BE2C (cell line): ENCODE measurements at regions not wholly inside any gene's neighbourhood (a gene's known extent, or its start where the extent isn't known, plus 50 kb on each side); places are given as distances from the start of the nearest gene placed in this dataset.

ENCODE experiments used
- DNase-seq: peaks from one replicate; pipeline ENCODE4 v3.0.0-alpha.2; 2020
- H3K27me3 ChIP-seq: fragments of 250-450 bp; sonication (Bioruptor Pico); 2 replicates; pipeline ENCODE4 v1.5.1; 2020; ENCODE audit warnings: mild to moderate bottlenecking
- H3K36me3 ChIP-seq: fragments of 250-450 bp; sonication (Bioruptor Pico); 2 replicates; pipeline ENCODE4 v1.5.1; 2020; ENCODE audit warnings: mild to moderate bottlenecking
- H3K4me1 ChIP-seq: fragments of 250-450 bp; sonication (Bioruptor Pico); 2 replicates; pipeline ENCODE4 v1.5.1; 2020
- H3K4me3 ChIP-seq: 2 replicates; pipeline ENCODE4 v1.5.1; 2011; ENCODE audit warnings: low read depth, low read length
- H3K9me3 ChIP-seq: fragments of 250-450 bp; sonication (Bioruptor Pico); 2 replicates; pipeline ENCODE4 v1.5.1; 2020
- TF ChIP-seq, protein P1 (sequence below): IDR thresholded peaks from 2 replicates; pipeline ENCODE4 v1.5.1; 2012; ENCODE audit warnings: mild to moderate bottlenecking, low read depth, low read length

DNA sequence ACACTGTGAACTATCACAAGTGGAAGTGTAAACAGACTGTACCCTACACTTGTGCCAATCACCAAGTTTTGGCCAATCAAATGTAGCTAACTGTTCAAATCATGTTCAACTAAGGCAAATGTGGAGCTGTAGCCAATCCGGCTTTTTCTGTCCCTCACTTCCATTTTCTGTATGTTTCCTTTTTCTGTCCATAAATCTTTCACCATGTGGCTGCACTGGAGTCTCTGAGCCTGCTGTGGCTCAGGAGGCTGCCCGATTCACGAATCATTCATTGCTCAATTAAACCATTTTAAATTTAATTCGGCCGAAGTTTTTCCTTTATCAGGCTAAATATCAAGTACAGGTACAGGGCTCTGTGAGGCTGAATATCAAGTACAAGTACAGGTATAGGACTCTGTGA lies 216.5 kb downstream of the RFC3 start:
- H3K9me3 ChIP-seq, result no peaks in the 10 kb centered on the region
- no peak for DNase-seq
- TF ChIP-seq, protein P1, sequence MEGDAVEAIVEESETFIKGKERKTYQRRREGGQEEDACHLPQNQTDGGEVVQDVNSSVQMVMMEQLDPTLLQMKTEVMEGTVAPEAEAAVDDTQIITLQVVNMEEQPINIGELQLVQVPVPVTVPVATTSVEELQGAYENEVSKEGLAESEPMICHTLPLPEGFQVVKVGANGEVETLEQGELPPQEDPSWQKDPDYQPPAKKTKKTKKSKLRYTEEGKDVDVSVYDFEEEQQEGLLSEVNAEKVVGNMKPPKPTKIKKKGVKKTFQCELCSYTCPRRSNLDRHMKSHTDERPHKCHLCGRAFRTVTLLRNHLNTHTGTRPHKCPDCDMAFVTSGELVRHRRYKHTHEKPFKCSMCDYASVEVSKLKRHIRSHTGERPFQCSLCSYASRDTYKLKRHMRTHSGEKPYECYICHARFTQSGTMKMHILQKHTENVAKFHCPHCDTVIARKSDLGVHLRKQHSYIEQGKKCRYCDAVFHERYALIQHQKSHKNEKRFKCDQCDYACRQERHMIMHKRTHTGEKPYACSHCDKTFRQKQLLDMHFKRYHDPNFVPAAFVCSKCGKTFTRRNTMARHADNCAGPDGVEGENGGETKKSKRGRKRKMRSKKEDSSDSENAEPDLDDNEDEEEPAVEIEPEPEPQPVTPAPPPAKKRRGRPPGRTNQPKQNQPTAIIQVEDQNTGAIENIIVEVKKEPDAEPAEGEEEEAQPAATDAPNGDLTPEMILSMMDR, result no peak
- H3K36me3 ChIP-seq, result no peaks in the 10 kb centered on the region
- H3K4me1 ChIP-seq, result no peaks in the 10 kb centered on the region
- no peak overlapping the region for H3K4me3 ChIP-seq
- H3K27me3 ChIP-seq, result no peaks in the 10 kb centered on the region

GRCh38 chr13:34035178-34035577 lies 217.2 kb downstream of the RFC3 start:
- no peaks in the 10 kb centered on the region for H3K36me3 ChIP-seq
- no peak overlapping the region for H3K4me3 ChIP-seq
- DNase-seq, result no peak
- TF ChIP-seq, protein P1, result no peak
- no peaks in the 10 kb centered on the region for H3K4me1 ChIP-seq
- no peaks in the 10 kb centered on the region for H3K27me3 ChIP-seq
- H3K9me3 ChIP-seq, result no peaks in the 10 kb centered on the region

GRCh38 chr13:34035676-34036325 lies 217.9 kb downstream of the RFC3 start:
- no peak overlapping the region for H3K4me3 ChIP-seq
- H3K27me3 ChIP-seq, result no peaks in the 10 kb centered on the region
- H3K36me3 ChIP-seq, result no peaks in the 10 kb centered on the region
- TF ChIP-seq, protein P1, result no peak
- DNase-seq, result no peak
- no peaks in the 10 kb centered on the region for H3K4me1 ChIP-seq
- H3K9me3 ChIP-seq, result no peaks in the 10 kb centered on the region

DNA sequence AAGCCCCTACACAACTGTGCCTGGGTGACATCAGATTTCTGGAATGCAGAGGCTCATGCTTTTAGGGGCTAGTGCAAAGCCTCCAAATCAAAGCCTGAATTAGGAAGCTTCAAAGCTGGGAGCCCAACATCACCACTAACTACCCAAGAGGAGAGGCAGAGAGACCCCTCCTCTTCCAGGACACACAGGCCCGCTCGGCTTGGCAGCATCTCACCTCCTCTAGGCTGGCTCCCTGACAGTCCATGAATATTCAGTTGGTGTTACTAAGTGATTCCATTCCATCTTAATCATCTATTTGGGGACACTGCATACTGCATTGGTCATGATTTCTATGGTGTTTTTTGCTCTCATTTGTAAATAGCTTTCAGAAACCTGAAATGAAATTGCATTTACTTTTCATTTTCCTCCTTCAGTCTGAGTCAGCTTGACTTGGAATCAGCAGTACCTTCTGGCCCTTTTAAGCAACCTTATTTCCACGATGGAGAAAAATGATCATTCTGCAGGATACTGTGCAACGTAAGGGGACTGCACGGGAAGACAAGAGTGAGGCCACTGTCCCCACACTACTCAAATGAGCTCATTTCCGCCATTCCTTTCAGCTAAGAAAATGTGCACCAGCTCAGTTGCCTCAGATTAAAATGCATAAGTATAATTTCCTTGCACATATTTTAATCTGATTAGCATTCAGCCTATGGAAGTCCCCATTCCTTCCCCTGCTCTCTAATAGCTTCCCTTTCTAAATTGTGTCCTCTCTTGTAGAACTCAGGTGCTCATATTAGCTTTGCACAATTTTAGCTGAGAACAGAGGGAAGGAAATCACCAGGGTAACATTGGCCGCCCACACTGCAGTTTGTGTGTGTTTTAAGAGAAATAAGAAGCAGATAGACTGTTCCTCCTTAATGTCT lies 219.9 kb downstream of the RFC3 start:
- Histone ChIP-seq H3K36me3 (no peaks in the 10 kb centered on the region), H3K4me1 (no peaks in the 10 kb centered on the region), H3K4me3 (no peak overlapping the region), H3K9me3 (no peaks in the 10 kb centered on the region), H3K27me3 (no peaks in the 10 kb centered on the region)
- TF ChIP-seq, protein P1, result no peak
- DNase-seq, result no peak

GRCh38 chr13:34038541-34039068 lies 220.7 kb downstream of the RFC3 start:
- Histone ChIP-seq H3K9me3 (no peaks in the 10 kb centered on the region), H3K36me3 (no peaks in the 10 kb centered on the region), H3K4me1 (no peaks in the 10 kb centered on the region), H3K27me3 (no peaks in the 10 kb centered on the region), H3K4me3 (no peak overlapping the region)
- DNase-seq, result no peak
- TF ChIP-seq, protein P1, result no peak

DNA sequence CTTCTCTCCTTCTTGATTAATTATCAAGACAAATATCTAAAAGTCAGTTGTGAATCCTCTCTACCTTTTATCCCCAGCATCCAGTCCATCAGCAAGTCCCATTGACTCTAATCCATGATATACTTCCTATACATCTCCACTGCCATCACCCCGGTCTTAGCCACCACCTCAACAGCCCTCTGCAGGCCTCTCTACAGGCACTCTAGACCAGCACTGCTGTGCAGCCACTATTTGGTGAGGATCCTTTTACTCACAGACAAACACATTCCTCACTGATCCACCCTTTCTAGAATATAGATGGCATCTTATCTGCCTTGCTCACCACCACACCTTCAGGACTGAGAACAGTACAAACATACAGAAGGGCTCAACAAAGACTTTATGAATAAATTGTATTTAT lies 221.7 kb downstream of the RFC3 start:
- Histone ChIP-seq H3K9me3 (no peaks in the 10 kb centered on the region), H3K27me3 (no peaks in the 10 kb centered on the region), H3K4me1 (no peaks in the 10 kb centered on the region), H3K4me3 (no peak overlapping the region), H3K36me3 (no peaks in the 10 kb centered on the region)
- TF ChIP-seq, protein P1, result no peak
- DNase-seq, result no peak
